GM21529 (cell line): ENCODE measurements at regions not wholly inside any gene's neighbourhood (a gene's known extent, or its start where the extent isn't known, plus 50 kb on each side); places are given as distances from the start of the nearest gene placed in this dataset.

Experiments used
- ATAC-seq: cut with Tn5 transposase; IDR thresholded peaks from one replicate; pipeline ENCODE4 v1.9.1; 2021; ENCODE audit not compliant: unreplicated experiment

- no peak for ATAC-seq
These were observed 123.1 kb upstream of the EEPD1 start for GRCh38 chr7:36029853-36030515.

- no peak for ATAC-seq
These were observed 120.7 kb upstream of the EEPD1 start for GRCh38 chr7:36032361-36032818.

- ATAC-seq: no peak
These were observed 119.0 kb upstream of the EEPD1 start for GRCh38 chr7:36034020-36034419.

GRCh38 chr7:36035186-36035585 is 117.9 kb upstream of the EEPD1 start:
- no peak for ATAC-seq

- ATAC-seq: no peak
These were observed 116.5 kb upstream of the EEPD1 start for GRCh38 chr7:36036590-36036989.

GRCh38 chr7:36037121-36037662 is 115.9 kb upstream of the EEPD1 start:
- ATAC-seq: no peak

- no peak for ATAC-seq
These were observed 114.9 kb upstream of the EEPD1 start for GRCh38 chr7:36038063-36038721.

GRCh38 chr7:36039243-36039642 is 113.8 kb upstream of the EEPD1 start:
- ATAC-seq: no peak

GRCh38 chr7:36039671-36040070 is 113.4 kb upstream of the EEPD1 start:
- no peak for ATAC-seq

- no peak for ATAC-seq
These were observed 112.4 kb upstream of the EEPD1 start for GRCh38 chr7:36040679-36041078.

- no peak for ATAC-seq
These were observed 108.8 kb upstream of the EEPD1 start for GRCh38 chr7:36044101-36044892.

- no peak for ATAC-seq
These were observed 107.7 kb upstream of the EEPD1 start for GRCh38 chr7:36045326-36045725.

GRCh38 chr7:36045830-36046341 is 107.2 kb upstream of the EEPD1 start:
- no peak for ATAC-seq

- no peak for ATAC-seq
These were observed 105.9 kb upstream of the EEPD1 start for GRCh38 chr7:36047091-36047658.

- no peak for ATAC-seq
These were observed 104.7 kb upstream of the EEPD1 start for GRCh38 chr7:36048141-36048901.

- no peak for ATAC-seq
These were observed 104.2 kb upstream of the EEPD1 start for GRCh38 chr7:36048902-36049240.

- ATAC-seq: no peak
These were observed 101.6 kb upstream of the EEPD1 start for GRCh38 chr7:36051501-36051900.

- no peak for ATAC-seq
These were observed 99.5 kb upstream of the EEPD1 start for GRCh38 chr7:36053589-36053988.

- ATAC-seq: no peak
These were observed 98.4 kb upstream of the EEPD1 start for GRCh38 chr7:36054637-36055036.

GRCh38 chr7:36055207-36055606 is 97.8 kb upstream of the EEPD1 start:
- no peak for ATAC-seq
